ENCODE measurements at regions not wholly inside any gene's neighbourhood (a gene's known extent, or its start where the extent isn't known, plus 50 kb on each side); places are given as distances from the start of the nearest gene placed in this dataset.

- H3K79me1 ChIP-seq (ENCODE audit: insufficient read depth, low read depth, low read length, poor library complexity, severe bottlenecking), result no peaks in the 10 kb centered on the region
- TF ChIP-seq CTCF (conservative IDR thresholded peaks at IDR 0.05), result no peak
- H3T11ph ChIP-seq (ENCODE audit: low read length), result no peak overlapping the region
- H2BK5ac ChIP-seq (ENCODE audit: insufficient read length, low read length), result no peak overlapping the region
- H3K9me3 Mint-ChIP-seq, result peaks cover 45 to 63% of the 10 kb centered on the region in 2 experiments
- no peak overlapping the region for H3K4ac ChIP-seq (ENCODE audit: low read depth, low read length)
- no peak overlapping the region for H3K14ac ChIP-seq (ENCODE audit: insufficient read depth, low read length)
- no peak overlapping the region for H3K4me2 ChIP-seq (ENCODE audit: insufficient read depth, insufficient read length, low read length)
- no peak overlapping the region for H2AK5ac ChIP-seq (ENCODE audit: insufficient read length, low read length)
- H2BK15ac ChIP-seq (ENCODE audit: low read depth, low read length), result no peak overlapping the region
- H3K9ac ChIP-seq (ENCODE audit: extremely low read depth, insufficient read length, low read length), result no peak overlapping the region
- H3K36me3 Mint-ChIP-seq (ENCODE audit: insufficient read depth in 1 of 3, low read depth in 3 of 3), result peaks cover 0 to 2% (median 2%) of the 10 kb centered on the region in 3 experiments; a peak in 4 of 7 replicates
- DNase-seq, result no peak
- no peak overlapping the region for H3K23ac ChIP-seq (ENCODE audit: insufficient read length, low read depth, low read length)
- no CpG with 5 or more reads among the region's 3 CpGs for WGBS (ENCODE audit: extremely low coverage, insufficient read length, low lambda C conversion rate)
- no peak overlapping the region for H3K27ac ChIP-seq (ENCODE audit: insufficient read length, low read depth, low read length)
- no peak overlapping the region for H2BK120ac ChIP-seq (ENCODE audit: low read depth, low read length, poor library complexity, severe bottlenecking)
- H3K4me3 Mint-ChIP-seq, result no peak overlapping the region
- H2BK20ac ChIP-seq (ENCODE audit: low read depth, low read length, poor library complexity, severe bottlenecking), result no peak overlapping the region
- H4K5ac ChIP-seq (ENCODE audit: insufficient read length, low read depth, low read length), result no peak overlapping the region
- no peaks in the 10 kb centered on the region for H3K27me3 ChIP-seq (ENCODE audit: insufficient read depth, low read length)
- H4K91ac ChIP-seq (ENCODE audit: insufficient read length, low read depth, low read length), result no peak overlapping the region
- H2AFZ ChIP-seq (ENCODE audit: low read length), result no peak overlapping the region
- H3K4me1 ChIP-seq (ENCODE audit: insufficient read depth, low read length), result 0 out of 2 replicates have a peak, but pooled peaks cover 2% of the 10 kb centered on the region
- H3K23me2 ChIP-seq (ENCODE audit: insufficient read length, low read depth, low read length, poor library complexity, severe bottlenecking), result no peaks in the 10 kb centered on the region
- H4K8ac ChIP-seq (replicated peaks; ENCODE audit: insufficient read length, low read depth, low read length), result no peak overlapping the region
- peaks cover 21 to 30% of the 10 kb centered on the region in 2 experiments for H3K4me1 Mint-ChIP-seq
- peaks cover 3% of the 10 kb centered on the region for H3K27me3 Mint-ChIP-seq (ENCODE audit: low read depth)
- H3K27ac Mint-ChIP-seq, result no peak overlapping the region
- no peaks in the 10 kb centered on the region for H3K9me3 ChIP-seq (ENCODE audit: control insufficient read depth, low read depth, low read length)
- H3K56ac ChIP-seq (ENCODE audit: insufficient read length, low read depth, low read length), result no peak overlapping the region
- no peaks in the 10 kb centered on the region for H4K20me1 ChIP-seq (ENCODE audit: control insufficient read depth, insufficient read depth, insufficient read length)
- no peak overlapping the region for H3K18ac ChIP-seq (ENCODE audit: insufficient read length, low read depth, low read length)
- no peak overlapping the region for H2BK12ac ChIP-seq (ENCODE audit: insufficient read length, low read depth, low read length)
- H3K79me2 ChIP-seq (ENCODE audit: insufficient read depth, low read length), result no peaks in the 10 kb centered on the region
Measured at GRCh38 chrX:39931529-39932282, 166.1 kb downstream of the BCOR start.

Measured in H9 (cell line).